ENCODE measurements at regions not wholly inside any gene's neighbourhood (a gene's known extent, or its start where the extent isn't known, plus 50 kb on each side); places are given as distances from the start of the nearest gene placed in this dataset.

DNA sequence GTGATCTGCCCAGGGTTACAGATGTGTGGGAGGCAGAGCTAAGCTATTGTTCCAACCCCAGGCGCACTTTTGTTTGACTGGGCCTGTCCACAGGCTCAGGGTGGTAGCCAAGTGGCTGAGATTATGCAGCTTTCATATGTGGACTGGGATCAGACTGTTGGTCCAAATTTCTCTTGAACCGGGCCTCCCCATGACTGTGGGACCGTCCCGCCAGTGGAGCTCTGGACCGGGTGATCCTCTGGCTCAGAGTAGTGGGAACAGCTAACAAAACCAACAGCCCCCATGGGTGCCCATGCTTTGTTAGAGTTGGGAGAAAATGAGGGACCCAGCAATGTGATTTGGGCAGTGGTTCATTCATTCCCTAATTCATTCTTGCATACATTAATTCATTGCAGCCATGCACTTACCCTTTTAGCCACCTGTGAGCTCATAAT, 86.8 kb upstream of the HS6ST1 start:
- TF ChIP-seq, protein P1, sequence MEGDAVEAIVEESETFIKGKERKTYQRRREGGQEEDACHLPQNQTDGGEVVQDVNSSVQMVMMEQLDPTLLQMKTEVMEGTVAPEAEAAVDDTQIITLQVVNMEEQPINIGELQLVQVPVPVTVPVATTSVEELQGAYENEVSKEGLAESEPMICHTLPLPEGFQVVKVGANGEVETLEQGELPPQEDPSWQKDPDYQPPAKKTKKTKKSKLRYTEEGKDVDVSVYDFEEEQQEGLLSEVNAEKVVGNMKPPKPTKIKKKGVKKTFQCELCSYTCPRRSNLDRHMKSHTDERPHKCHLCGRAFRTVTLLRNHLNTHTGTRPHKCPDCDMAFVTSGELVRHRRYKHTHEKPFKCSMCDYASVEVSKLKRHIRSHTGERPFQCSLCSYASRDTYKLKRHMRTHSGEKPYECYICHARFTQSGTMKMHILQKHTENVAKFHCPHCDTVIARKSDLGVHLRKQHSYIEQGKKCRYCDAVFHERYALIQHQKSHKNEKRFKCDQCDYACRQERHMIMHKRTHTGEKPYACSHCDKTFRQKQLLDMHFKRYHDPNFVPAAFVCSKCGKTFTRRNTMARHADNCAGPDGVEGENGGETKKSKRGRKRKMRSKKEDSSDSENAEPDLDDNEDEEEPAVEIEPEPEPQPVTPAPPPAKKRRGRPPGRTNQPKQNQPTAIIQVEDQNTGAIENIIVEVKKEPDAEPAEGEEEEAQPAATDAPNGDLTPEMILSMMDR (IDR thresholded peaks at IDR 0.05; ENCODE audit: low read depth, low read length), result no peak
- TF ChIP-seq EZH2phosphoT487 (IDR thresholded peaks at IDR 0.05; ENCODE audit: low read depth), result no peak
